Chondrocyte (in vitro differentiated cells): ENCODE measurements at regions not wholly inside any gene's neighbourhood (a gene's known extent, or its start where the extent isn't known, plus 50 kb on each side); places are given as distances from the start of the nearest gene placed in this dataset.

ENCODE experiments used
- DNase-seq: peaks from one replicate; pipeline ENCODE4 v3.0.0; 2021; ENCODE audit warnings: mixed read lengths, low spot score
- H3K27ac Mint-ChIP-seq: one replicate; pipeline ENCODE4 v1.8.0; 2021; ENCODE audit warnings: mild to moderate bottlenecking, moderate library complexity, mixed read lengths; ENCODE audit not compliant: unreplicated experiment
- H3K27me3 Mint-ChIP-seq: 2 replicates; pipeline ENCODE4 v1.8.0; 2021; ENCODE audit warnings: low read depth, mixed read lengths
- H3K36me3 Mint-ChIP-seq: 2 replicates; pipeline ENCODE4 v1.8.0; 2021; ENCODE audit warnings: low read depth, mixed read lengths
- H3K4me1 Mint-ChIP-seq: 2 replicates; pipeline ENCODE4 v1.8.0; 2021; ENCODE audit warnings: low read depth, mild to moderate bottlenecking, mixed read lengths
- H3K4me3 Mint-ChIP-seq: one replicate; pipeline ENCODE4 v1.8.0; 2021; ENCODE audit warnings: mild to moderate bottlenecking, moderate library complexity, mixed read lengths; ENCODE audit not compliant: unreplicated experiment
- H3K9me3 Mint-ChIP-seq: 2 replicates; pipeline ENCODE4 v1.8.0; 2021; ENCODE audit warnings: low read depth, mixed read lengths
- TF ChIP-seq, protein P1 (sequence below): fragments of 200-600 bp; sonication (generic); IDR thresholded peaks from 2 replicates; pipeline ENCODE4 v1.5.0; 2021; ENCODE audit warnings: antibody characterized with exemption, mild to moderate bottlenecking, moderate library complexity

DNA sequence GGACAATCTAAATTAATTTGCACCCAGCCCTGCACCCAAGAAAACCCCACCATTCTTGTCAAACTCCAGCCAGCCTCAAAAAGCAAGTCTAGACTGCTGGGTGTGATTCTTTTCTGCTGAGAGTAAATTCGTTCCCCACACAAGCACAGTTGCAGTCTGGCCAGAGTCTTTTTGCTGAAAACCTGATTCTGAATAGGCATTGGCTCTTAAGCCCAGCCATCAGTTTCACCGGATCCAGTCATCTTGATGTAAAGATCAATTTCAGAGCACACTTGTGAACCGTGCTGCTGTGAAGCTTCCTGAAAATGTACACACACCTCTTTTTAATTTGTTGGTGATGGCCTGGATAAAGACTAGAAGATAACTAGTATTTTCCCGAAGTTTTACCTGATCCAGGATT is 159.4 kb upstream of the GGTLC1 start:
- H3K9me3 Mint-ChIP-seq = peaks cover 6% of the 10 kb centered on the region
- H3K27ac Mint-ChIP-seq = no peak overlapping the region
- no peak overlapping the region for H3K4me3 Mint-ChIP-seq
- TF ChIP-seq, protein P1, sequence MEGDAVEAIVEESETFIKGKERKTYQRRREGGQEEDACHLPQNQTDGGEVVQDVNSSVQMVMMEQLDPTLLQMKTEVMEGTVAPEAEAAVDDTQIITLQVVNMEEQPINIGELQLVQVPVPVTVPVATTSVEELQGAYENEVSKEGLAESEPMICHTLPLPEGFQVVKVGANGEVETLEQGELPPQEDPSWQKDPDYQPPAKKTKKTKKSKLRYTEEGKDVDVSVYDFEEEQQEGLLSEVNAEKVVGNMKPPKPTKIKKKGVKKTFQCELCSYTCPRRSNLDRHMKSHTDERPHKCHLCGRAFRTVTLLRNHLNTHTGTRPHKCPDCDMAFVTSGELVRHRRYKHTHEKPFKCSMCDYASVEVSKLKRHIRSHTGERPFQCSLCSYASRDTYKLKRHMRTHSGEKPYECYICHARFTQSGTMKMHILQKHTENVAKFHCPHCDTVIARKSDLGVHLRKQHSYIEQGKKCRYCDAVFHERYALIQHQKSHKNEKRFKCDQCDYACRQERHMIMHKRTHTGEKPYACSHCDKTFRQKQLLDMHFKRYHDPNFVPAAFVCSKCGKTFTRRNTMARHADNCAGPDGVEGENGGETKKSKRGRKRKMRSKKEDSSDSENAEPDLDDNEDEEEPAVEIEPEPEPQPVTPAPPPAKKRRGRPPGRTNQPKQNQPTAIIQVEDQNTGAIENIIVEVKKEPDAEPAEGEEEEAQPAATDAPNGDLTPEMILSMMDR = no peak
- no peak for DNase-seq
- peaks cover 4% of the 10 kb centered on the region for H3K27me3 Mint-ChIP-seq
- H3K4me1 Mint-ChIP-seq = peaks cover 8% of the 10 kb centered on the region
- H3K36me3 Mint-ChIP-seq = peaks cover 1% of the 10 kb centered on the region

DNA sequence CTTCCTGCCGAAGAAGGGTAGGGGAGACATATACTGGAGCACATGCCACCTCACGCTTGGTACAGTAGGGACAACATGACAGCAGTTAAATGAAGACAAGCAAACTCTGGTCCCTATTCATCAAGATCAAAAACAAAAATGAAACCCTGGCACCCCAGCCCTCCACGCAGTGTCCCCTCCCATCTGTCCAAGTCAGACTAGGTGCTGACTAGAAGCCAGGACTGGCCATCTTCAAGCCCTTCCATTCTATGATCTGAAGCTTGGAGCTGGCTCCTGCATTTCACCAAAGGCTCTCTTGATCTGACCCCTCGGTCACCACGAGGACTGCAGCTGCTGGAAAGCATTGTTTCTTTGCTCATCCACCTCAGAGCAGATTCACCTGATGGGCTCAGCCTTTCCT is 158.9 kb upstream of the GGTLC1 start:
- H3K27ac Mint-ChIP-seq = no peak overlapping the region
- peaks cover 6% of the 10 kb centered on the region for H3K9me3 Mint-ChIP-seq
- TF ChIP-seq, protein P1 = no peak
- H3K4me3 Mint-ChIP-seq = no peak overlapping the region
- peaks cover 8% of the 10 kb centered on the region for H3K4me1 Mint-ChIP-seq
- H3K36me3 Mint-ChIP-seq = peaks cover 1% of the 10 kb centered on the region
- peaks cover 4% of the 10 kb centered on the region for H3K27me3 Mint-ChIP-seq
- no peak for DNase-seq

DNA sequence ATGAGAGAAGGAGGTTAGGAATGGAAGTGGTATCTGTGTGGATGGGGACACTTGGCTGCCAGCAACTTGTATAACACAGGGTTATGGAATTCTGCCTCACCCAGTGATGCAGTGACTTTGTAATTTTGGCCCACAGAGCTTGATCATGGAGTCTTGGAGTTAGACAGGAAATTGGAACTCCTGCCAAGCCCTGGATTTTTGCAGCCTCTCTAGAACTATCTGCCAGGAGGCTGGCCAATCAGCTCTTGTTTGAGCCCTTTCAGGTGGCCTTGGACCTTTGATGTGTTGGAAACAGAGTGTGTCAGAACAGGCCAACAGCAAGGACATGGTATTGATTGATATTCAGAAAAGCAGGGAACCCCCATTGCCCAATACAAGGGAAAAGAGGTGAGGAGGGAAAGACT is 157.7 kb upstream of the GGTLC1 start:
- Mint-ChIP-seq H3K36me3 (peaks cover 1% of the 10 kb centered on the region), H3K27ac (no peak overlapping the region), H3K4me1 (peaks cover 8% of the 10 kb centered on the region), H3K27me3 (peaks cover 1% of the 10 kb centered on the region), H3K9me3 (peaks cover 6% of the 10 kb centered on the region), H3K4me3 (no peak overlapping the region)
- TF ChIP-seq, protein P1 = no peak
- DNase-seq = no peak

DNA sequence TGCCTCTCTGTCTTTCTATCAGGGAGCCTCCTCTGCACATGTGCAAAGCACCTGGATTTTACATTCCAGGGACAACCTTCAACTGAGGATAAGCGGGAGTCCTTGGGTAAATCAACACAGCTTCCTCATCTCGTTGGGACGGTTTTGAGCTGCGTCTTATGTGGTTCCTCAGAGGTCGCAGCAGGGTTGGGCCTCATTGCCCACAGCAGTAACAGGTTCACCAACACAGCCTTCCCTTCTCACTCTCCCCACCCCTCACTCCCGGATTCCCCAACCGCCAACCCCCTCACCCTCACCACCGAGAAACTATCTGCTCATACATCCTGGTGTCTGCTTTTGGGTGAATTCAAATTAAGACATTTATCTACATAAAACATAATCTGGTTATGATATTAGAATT is 155.8 kb upstream of the GGTLC1 start:
- H3K9me3 Mint-ChIP-seq = peaks cover 6% of the 10 kb centered on the region
- H3K27ac Mint-ChIP-seq = no peak overlapping the region
- H3K4me3 Mint-ChIP-seq = no peak overlapping the region
- TF ChIP-seq, protein P1 = no peak
- no peak for DNase-seq
- H3K36me3 Mint-ChIP-seq = peaks cover 1% of the 10 kb centered on the region
- no peaks in the 10 kb centered on the region for H3K27me3 Mint-ChIP-seq
- H3K4me1 Mint-ChIP-seq = peaks cover 8% of the 10 kb centered on the region

DNA sequence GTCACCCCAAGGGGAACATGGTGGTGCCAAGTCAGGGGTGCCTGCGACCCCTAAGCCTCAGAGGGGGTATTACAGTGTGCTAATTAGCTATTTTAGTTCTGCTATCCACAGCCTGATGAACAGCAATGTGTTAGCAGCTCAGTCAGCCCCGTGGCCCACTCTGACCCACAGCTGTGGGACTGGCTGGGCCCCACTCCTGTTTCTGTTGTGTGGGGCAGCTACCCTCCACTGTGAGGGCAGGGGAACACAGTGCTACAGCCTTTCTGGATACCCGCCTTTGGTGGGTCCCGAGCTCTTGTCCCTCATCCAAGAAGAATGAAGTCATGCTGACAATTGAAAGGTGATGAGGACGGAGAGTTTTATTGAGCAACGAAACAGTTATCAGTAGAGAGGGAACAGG is 152.5 kb upstream of the GGTLC1 start:
- no peaks in the 10 kb centered on the region for H3K27me3 Mint-ChIP-seq
- no peaks in the 10 kb centered on the region for H3K36me3 Mint-ChIP-seq
- no peaks in the 10 kb centered on the region for H3K9me3 Mint-ChIP-seq
- no peak overlapping the region for H3K27ac Mint-ChIP-seq
- DNase-seq = no peak
- peaks cover 3% of the 10 kb centered on the region for H3K4me1 Mint-ChIP-seq
- no peak overlapping the region for H3K4me3 Mint-ChIP-seq
- TF ChIP-seq, protein P1 = no peak
